Smooth muscle cell (in vitro differentiated cells): ENCODE measurements at regions not wholly inside any gene's neighbourhood (a gene's known extent, or its start where the extent isn't known, plus 50 kb on each side); places are given as distances from the start of the nearest gene placed in this dataset.
"Not testable (repeated sequence)": the region's sequence is repeated elsewhere in the genome, so short reads cannot be mapped to it uniquely, and the experiment has no call there.

ENCODE experiments used
- DNase-seq: peaks from one replicate; lab custom pipeline; 2025; ENCODE audit not compliant: unreplicated experiment; lab: John Stamatoyannopoulos, UW
- H2AFZ ChIP-seq: fragments of 200-600 bp; sonication (generic); 2 replicates; pipeline ENCODE4 v1.6.0; 2016; ENCODE audit warnings: antibody characterized with exemption, low read depth, mild to moderate bottlenecking
- H3F3A ChIP-seq: fragments of 200-600 bp; sonication (generic); 2 replicates; pipeline ENCODE4 v1.6.0; 2017; ENCODE audit warnings: antibody characterized with exemption, low read depth
- H3K27ac ChIP-seq: fragments of 200-600 bp; sonication (generic); 2 replicates; pipeline ENCODE4 v1.5.1; 2016; ENCODE audit warnings: low read depth, mild to moderate bottlenecking
- H3K27me3 ChIP-seq: fragments of 200-600 bp; sonication (generic); 2 replicates; pipeline ENCODE4 v1.6.1; 2016; ENCODE audit warnings: low read depth, mild to moderate bottlenecking
- H3K36me3 ChIP-seq: fragments of 200-600 bp; sonication (generic); 2 replicates; pipeline ENCODE4 v1.5.1; 2016; ENCODE audit warnings: low read depth
- H3K4me1 ChIP-seq: fragments of 200-600 bp; sonication (generic); 2 replicates; pipeline ENCODE4 v1.5.1; 2016; ENCODE audit warnings: low read depth
- H3K4me2 ChIP-seq: fragments of 200-600 bp; sonication (generic); 2 replicates; pipeline ENCODE4 v1.6.0; 2016; ENCODE audit warnings: mild to moderate bottlenecking
- H3K4me3 ChIP-seq: fragments of 200-600 bp; sonication (generic); 2 replicates; pipeline ENCODE4 v1.5.1; 2016; ENCODE audit warnings: mild to moderate bottlenecking
- H3K79me2 ChIP-seq: fragments of 200-600 bp; sonication (generic); 2 replicates; pipeline ENCODE4 v1.6.0; 2016; ENCODE audit warnings: low read depth, mild to moderate bottlenecking
- H3K9ac ChIP-seq: fragments of 200-600 bp; sonication (generic); 2 replicates; pipeline ENCODE4 v1.6.0; 2016; ENCODE audit warnings: low read depth
- H3K9me3 ChIP-seq: fragments of 200-600 bp; sonication (generic); replicated peaks from 2 replicates; pipeline ENCODE4 v1.5.1; 2016; ENCODE audit warnings: low read depth
- H4K20me1 ChIP-seq: fragments of 200-600 bp; sonication (generic); 2 replicates; pipeline ENCODE4 v1.6.0; 2016; ENCODE audit warnings: low read depth
- WGBS: methylation state at CpG from one replicate; pipeline ENCODE4 v1.1.7; 2016; ENCODE audit warnings: low lambda C conversion rate; 5-methylcytosine and 5-hydroxymethylcytosine counted together
- TF ChIP-seq, protein P1 (sequence below): fragments of 200-600 bp; sonication (generic); IDR thresholded peaks from 2 replicates; pipeline ENCODE4 v1.5.1; 2017; ENCODE audit warnings: borderline replicate concordance, mild to moderate bottlenecking, antibody characterized with exemption; ENCODE audit not compliant: insufficient read depth, poor library complexity, severe bottlenecking

DNA sequence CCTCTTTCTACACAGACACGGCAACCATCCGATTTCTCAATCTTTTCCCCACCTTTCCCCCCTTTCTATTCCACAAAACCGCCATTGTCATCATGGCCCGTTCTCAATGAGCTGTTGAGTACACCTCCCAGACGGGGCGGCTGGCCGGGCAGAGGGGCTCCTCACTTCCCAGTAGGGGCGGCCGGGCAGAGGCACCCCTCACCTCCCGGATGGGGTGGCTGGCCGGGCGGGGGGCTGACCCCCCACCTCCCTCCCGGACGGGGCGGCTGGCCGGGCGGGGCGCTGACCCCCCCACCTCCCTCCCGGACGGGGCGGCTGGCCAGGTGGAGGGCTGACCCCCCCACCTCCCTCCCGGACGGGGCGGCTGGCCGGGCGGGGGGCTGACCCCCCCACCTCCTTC lies 168.0 kb upstream of the SPRED2 start:
- H3K4me2 ChIP-seq, H3K27me3 ChIP-seq, DNase-seq, H3K9ac ChIP-seq, H3K27ac ChIP-seq, H3K4me1 ChIP-seq, H3F3A ChIP-seq, H4K20me1 ChIP-seq, H3K9me3 ChIP-seq, H3K36me3 ChIP-seq, H3K79me2 ChIP-seq, H3K4me3 ChIP-seq, H2AFZ ChIP-seq: not testable (repeated sequence)
- WGBS: 100% methylated on average over 3 of the region's 26 CpGs

DNA sequence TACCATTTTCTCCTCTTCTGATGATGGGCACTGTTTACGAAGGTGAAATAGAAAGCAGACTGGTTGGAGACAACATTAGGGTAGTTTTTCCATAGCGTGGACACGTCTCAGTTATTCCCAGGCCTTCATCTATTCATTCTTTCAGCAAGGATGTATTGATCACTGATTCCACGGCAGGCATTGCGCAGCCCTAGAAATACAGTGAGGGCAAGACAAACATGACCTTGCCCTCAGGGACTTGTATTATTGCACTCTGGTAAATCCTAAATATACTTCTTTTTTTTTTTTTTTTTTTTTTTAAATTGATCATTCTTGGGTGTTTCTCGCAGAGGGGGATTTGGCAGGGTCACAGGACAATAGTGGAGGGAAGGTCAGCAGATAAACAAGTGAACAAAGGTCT lies 167.3 kb upstream of the SPRED2 start:
- TF ChIP-seq, protein P1, sequence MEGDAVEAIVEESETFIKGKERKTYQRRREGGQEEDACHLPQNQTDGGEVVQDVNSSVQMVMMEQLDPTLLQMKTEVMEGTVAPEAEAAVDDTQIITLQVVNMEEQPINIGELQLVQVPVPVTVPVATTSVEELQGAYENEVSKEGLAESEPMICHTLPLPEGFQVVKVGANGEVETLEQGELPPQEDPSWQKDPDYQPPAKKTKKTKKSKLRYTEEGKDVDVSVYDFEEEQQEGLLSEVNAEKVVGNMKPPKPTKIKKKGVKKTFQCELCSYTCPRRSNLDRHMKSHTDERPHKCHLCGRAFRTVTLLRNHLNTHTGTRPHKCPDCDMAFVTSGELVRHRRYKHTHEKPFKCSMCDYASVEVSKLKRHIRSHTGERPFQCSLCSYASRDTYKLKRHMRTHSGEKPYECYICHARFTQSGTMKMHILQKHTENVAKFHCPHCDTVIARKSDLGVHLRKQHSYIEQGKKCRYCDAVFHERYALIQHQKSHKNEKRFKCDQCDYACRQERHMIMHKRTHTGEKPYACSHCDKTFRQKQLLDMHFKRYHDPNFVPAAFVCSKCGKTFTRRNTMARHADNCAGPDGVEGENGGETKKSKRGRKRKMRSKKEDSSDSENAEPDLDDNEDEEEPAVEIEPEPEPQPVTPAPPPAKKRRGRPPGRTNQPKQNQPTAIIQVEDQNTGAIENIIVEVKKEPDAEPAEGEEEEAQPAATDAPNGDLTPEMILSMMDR: no peak
- 92% methylated on average over 5 of the region's 6 CpGs for WGBS
- Histone ChIP-seq H3K4me1 (no peaks in the 10 kb centered on the region), H4K20me1 (no peaks in the 10 kb centered on the region), H3F3A (no peaks in the 10 kb centered on the region), H2AFZ (no peak overlapping the region), H3K9ac (no peak overlapping the region), H3K9me3 (no peaks in the 10 kb centered on the region), H3K4me3 (no peak overlapping the region), H3K36me3 (no peaks in the 10 kb centered on the region), H3K4me2 (no peak overlapping the region), H3K27ac (no peak overlapping the region), H3K79me2 (no peaks in the 10 kb centered on the region), H3K27me3 (no peaks in the 10 kb centered on the region)
- no peak for DNase-seq

GRCh38 chr2:65598996-65599395 lies 166.6 kb upstream of the SPRED2 start:
- H3K27ac ChIP-seq: no peak overlapping the region
- H3K4me2 ChIP-seq: no peak overlapping the region
- H3K4me1 ChIP-seq: no peaks in the 10 kb centered on the region
- no peaks in the 10 kb centered on the region for H4K20me1 ChIP-seq
- no peaks in the 10 kb centered on the region for H3K79me2 ChIP-seq
- 74% methylated on average over 1 of the region's 1 CpG for WGBS
- H3K9me3 ChIP-seq: no peaks in the 10 kb centered on the region
- no peak overlapping the region for H3K9ac ChIP-seq
- TF ChIP-seq, protein P1: no peak
- H3F3A ChIP-seq: no peaks in the 10 kb centered on the region
- H3K36me3 ChIP-seq: no peaks in the 10 kb centered on the region
- H2AFZ ChIP-seq: no peak overlapping the region
- H3K27me3 ChIP-seq: no peaks in the 10 kb centered on the region
- no peak overlapping the region for H3K4me3 ChIP-seq
- DNase-seq: no peak

DNA sequence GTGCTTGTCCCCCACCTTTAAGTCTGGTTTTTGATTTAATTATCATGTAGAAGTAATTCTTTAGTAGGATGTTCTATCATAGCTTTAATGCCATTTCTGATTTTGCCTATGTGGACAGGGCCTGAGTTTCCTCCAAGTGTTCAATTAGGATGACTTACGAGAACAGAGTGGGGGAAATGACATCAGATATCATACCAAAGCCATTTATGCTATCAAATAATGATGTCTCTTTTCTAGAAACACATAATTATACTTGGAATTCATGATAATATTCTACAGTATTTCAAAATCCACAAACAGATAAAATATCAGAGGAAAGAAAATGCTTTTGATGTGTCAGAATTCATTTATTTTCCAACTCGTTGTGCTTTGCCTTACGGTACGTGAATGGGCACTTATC lies 165.9 kb upstream of the SPRED2 start:
- WGBS: 95% methylated on average over 4 of the region's 4 CpGs
- DNase-seq: no peak
- Histone ChIP-seq H3K4me1 (no peaks in the 10 kb centered on the region), H4K20me1 (no peaks in the 10 kb centered on the region), H3K4me3 (no peak overlapping the region), H3K36me3 (no peaks in the 10 kb centered on the region), H3K9ac (no peak overlapping the region), H2AFZ (no peak overlapping the region), H3K9me3 (no peaks in the 10 kb centered on the region), H3K27me3 (no peaks in the 10 kb centered on the region), H3F3A (no peaks in the 10 kb centered on the region), H3K4me2 (no peak overlapping the region), H3K27ac (no peak overlapping the region), H3K79me2 (no peaks in the 10 kb centered on the region)
- TF ChIP-seq, protein P1: no peak
